ENCODE measurements at regions not wholly inside any gene's neighbourhood (a gene's known extent, or its start where the extent isn't known, plus 50 kb on each side); places are given as distances from the start of the nearest gene placed in this dataset.

DNA sequence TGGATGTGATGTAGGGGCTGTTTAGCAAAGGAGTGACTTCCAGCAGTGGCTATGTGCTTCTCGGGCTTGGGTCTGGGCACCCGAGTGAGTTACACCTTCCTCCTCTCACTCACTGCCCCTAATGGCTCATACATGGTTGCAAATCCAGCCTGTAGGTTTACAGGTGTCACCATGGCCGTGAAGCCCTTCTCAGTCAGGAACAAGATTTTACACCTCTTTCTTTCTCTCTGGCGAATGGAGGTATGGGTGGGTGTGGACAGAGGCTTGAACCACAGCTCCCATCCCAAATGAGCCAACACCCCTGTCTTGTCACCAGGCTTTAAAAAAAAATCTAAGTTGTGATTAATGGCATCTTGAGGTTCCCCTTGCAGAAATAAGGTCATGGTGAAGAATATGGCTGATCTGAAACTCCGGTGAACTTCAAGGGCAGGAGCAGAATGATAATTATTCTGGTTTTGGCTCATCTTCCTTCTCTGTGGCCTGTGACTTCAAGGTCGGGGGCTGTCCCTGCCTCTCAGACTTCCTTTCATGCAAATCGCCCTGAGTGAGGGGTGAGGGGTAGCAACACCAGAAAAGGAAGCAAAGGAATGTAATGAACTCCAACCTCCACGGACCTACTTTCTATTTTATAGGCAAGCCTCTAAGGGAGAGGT is 331.2 kb downstream of the MAF start:
- H3K36me3 ChIP-seq = no peaks in the 10 kb centered on the region
- ATAC-seq = no peak
- DNase-seq = no peak
- no peaks in the 10 kb centered on the region for H3K27me3 ChIP-seq
- H3K9me3 ChIP-seq = no peaks in the 10 kb centered on the region
- TF ChIP-seq POLR2A (IDR thresholded peaks at IDR 0.05) = no peak
- TF ChIP-seq, protein P1, sequence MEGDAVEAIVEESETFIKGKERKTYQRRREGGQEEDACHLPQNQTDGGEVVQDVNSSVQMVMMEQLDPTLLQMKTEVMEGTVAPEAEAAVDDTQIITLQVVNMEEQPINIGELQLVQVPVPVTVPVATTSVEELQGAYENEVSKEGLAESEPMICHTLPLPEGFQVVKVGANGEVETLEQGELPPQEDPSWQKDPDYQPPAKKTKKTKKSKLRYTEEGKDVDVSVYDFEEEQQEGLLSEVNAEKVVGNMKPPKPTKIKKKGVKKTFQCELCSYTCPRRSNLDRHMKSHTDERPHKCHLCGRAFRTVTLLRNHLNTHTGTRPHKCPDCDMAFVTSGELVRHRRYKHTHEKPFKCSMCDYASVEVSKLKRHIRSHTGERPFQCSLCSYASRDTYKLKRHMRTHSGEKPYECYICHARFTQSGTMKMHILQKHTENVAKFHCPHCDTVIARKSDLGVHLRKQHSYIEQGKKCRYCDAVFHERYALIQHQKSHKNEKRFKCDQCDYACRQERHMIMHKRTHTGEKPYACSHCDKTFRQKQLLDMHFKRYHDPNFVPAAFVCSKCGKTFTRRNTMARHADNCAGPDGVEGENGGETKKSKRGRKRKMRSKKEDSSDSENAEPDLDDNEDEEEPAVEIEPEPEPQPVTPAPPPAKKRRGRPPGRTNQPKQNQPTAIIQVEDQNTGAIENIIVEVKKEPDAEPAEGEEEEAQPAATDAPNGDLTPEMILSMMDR (IDR thresholded peaks at IDR 0.05) = no peak
- intact Hi-C loops (cut with DNase I) = no loop called here
- H3K4me3 ChIP-seq = no peak overlapping the region
- WGBS (ENCODE audit: insufficient coverage, low coverage, low lambda C conversion rate, missing lambda C conversion rate) = 56% methylated on average over 5 of the region's 8 CpGs
- H3K4me1 ChIP-seq = no peaks in the 10 kb centered on the region
- no peak overlapping the region for H3K27ac ChIP-seq

DNA sequence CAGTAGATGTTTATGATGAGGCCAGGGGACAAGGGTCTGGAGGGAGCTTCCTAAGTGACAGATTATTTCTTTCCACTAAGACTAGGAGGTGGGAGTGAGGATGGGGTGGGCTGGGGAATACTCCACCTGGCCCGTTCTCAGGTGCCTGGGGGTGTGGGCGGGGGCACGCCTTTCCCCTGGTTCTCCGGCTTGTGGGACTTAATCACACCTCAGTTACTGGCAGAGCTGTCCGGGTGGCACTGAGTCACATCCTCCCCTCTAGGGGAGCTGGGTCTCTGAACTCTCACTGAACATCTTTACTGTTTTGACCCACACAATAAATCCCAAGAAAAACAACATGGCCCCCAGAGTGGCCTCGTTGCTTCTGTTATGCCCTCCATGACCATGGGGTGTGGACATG is 332.8 kb downstream of the MAF start:
- intact Hi-C loops (cut with DNase I) = no loop called here

DNA sequence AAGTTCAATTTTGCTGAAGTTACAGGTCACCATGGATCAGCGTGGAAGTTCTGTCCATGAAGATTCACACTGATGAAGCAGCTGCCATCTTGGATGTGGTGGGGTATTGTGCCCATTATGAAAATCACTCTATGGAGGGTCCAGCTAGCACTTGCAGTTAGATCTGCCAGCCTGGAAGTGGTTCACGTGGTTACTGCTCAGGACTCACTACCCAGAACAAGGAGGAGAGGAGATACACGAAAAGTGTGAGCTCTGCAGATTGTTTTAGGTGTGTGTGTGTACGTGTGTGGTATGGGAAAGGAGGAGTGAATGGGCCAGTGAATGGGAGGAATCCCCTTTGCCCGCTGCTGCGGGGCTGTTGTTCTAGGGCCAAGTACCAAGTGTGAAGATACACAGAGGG is 333.4 kb downstream of the MAF start:
- Histone ChIP-seq H3K36me3 (no peaks in the 10 kb centered on the region), H3K27ac (no peak overlapping the region), H3K27me3 (no peaks in the 10 kb centered on the region), H3K4me3 (no peak overlapping the region), H3K9me3 (no peaks in the 10 kb centered on the region), H3K4me1 (no peaks in the 10 kb centered on the region)
- DNase-seq (no peak), ATAC-seq (no peak)
- 77% methylated on average over 6 of the region's 6 CpGs for whole genome bisulfite sequencing (ENCODE audit: insufficient coverage, low coverage, low lambda C conversion rate, missing lambda C conversion rate)
- TF ChIP-seq POLR2A (IDR thresholded peaks at IDR 0.05) = no peak
- TF ChIP-seq, protein P1 (IDR thresholded peaks at IDR 0.05) = no peak
- intact Hi-C loops (cut with DNase I) = no loop called here

More for the DNA sequence above, 332.8 kb downstream of the MAF start:
- no peak overlapping the region for H3K4me3 ChIP-seq
- H3K4me1 ChIP-seq = no peaks in the 10 kb centered on the region
- TF ChIP-seq, protein P1 (IDR thresholded peaks at IDR 0.05) = no peak
- no peak for TF ChIP-seq POLR2A (IDR thresholded peaks at IDR 0.05)
- ATAC-seq = no peak
- H3K27me3 ChIP-seq = no peaks in the 10 kb centered on the region
- no peaks in the 10 kb centered on the region for H3K9me3 ChIP-seq
- DNase-seq = no peak
- H3K27ac ChIP-seq = no peak overlapping the region
- no peaks in the 10 kb centered on the region for H3K36me3 ChIP-seq
- 61% methylated on average over 2 of the region's 6 CpGs for WGBS (ENCODE audit: insufficient coverage, low coverage, low lambda C conversion rate, missing lambda C conversion rate)

DNA sequence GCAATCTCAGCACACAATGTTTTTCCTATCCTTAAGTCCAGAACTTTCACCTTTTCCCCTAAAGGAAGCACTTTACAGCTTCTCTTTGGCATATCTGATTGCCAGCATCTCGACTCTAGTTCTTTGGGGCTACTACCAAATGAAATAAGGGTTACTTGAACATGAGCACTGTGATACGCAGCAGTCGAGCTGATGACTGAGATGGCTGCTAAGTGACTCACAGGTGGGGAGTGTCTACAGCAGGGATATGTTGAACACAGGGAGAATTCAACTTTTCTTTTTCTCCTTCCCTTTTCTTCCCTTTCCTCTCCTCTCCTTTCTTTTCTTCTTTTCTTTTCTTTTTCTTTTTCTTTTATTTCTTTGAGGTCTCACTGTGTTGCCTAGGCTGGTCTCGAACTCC is 334.8 kb downstream of the MAF start:
- Histone ChIP-seq H3K9me3 (no peaks in the 10 kb centered on the region), H3K36me3 (no peaks in the 10 kb centered on the region), H3K4me1 (no peaks in the 10 kb centered on the region), H3K27ac (no peak overlapping the region), H3K4me3 (no peak overlapping the region), H3K27me3 (no peaks in the 10 kb centered on the region)
- 76% methylated on average over 4 of the region's 4 CpGs for WGBS (ENCODE audit: insufficient coverage, low coverage, low lambda C conversion rate, missing lambda C conversion rate)
- intact Hi-C loops (cut with DNase I) = no loop called here
- ATAC-seq (no peak), DNase-seq (no peak)
- no peak for TF ChIP-seq POLR2A (IDR thresholded peaks at IDR 0.05)
- TF ChIP-seq, protein P1 (IDR thresholded peaks at IDR 0.05) = no peak

DNA sequence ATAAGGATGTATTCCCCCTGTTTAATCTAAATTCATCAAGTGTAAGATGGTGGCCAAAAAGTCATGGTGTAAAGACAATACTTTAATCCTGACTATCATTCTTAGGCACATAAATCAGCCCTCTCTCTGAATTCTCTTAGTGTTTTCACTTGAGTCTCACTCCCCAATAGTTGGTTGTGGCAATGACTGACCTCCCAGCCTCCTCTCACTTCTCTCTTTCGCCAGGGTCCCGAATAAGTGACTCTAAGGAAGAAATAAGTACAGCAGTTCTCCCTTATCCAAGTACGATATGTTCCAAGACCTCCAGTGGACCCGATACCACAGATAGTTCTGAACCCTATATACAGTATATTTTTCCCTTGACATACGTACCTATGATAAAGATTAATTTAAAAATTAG is 335.3 kb downstream of the MAF start:
- Histone ChIP-seq H3K36me3 (no peaks in the 10 kb centered on the region), H3K27me3 (no peaks in the 10 kb centered on the region), H3K9me3 (no peaks in the 10 kb centered on the region), H3K4me3 (no peak overlapping the region), H3K27ac (no peak overlapping the region), H3K4me1 (no peaks in the 10 kb centered on the region)
- no peak for DNase-seq
- no peak for ATAC-seq
- TF ChIP-seq POLR2A (IDR thresholded peaks at IDR 0.05) = no peak
- TF ChIP-seq, protein P1 (IDR thresholded peaks at IDR 0.05) = no peak
- 75% methylated on average over 5 of the region's 5 CpGs for WGBS (ENCODE audit: insufficient coverage, low coverage, low lambda C conversion rate, missing lambda C conversion rate)
- intact Hi-C loops (cut with DNase I) = no loop called here
